Breast epithelium (tissue), 3 donors: ENCODE measurements at regions not wholly inside any gene's neighbourhood (a gene's known extent, or its start where the extent isn't known, plus 50 kb on each side); places are given as distances from the start of the nearest gene placed in this dataset.

ENCODE experiments used
- CTCF ChIP-seq, 3 donors: fragments of 450-650 bp; IDR thresholded peaks; one replicate each; pipeline ENCODE4 v1.5.1; 2016 to 2017; ENCODE audit warnings: antibody characterized with exemption in 3 of 3, mild to moderate bottlenecking in 3 of 3, moderate library complexity in 3 of 3
- POLR2A ChIP-seq: fragments of 450-650 bp; IDR thresholded peaks from one replicate; pipeline ENCODE4 v1.6.1; 2016; ENCODE audit warnings: antibody characterized with exemption, mild to moderate bottlenecking, moderate library complexity
- POLR2AphosphoS5 ChIP-seq, 3 donors: sonication (generic); formaldehyde crosslinking; IDR thresholded peaks; one replicate each; pipeline ENCODE4 v1.6.1; 2017; ENCODE audit warnings: antibody characterized with exemption in 3 of 3

GRCh38 chrX:140447150-140447549 is 57.7 kb downstream of the SOX3 start:
- TF ChIP-seq POLR2AphosphoS5 (IDR thresholded peaks at IDR 0.05) (no peak), CTCF (IDR thresholded peaks at IDR 0.05) (no peak), POLR2A (no peak)
